ENCODE measurements at regions not wholly inside any gene's neighbourhood (a gene's known extent, or its start where the extent isn't known, plus 50 kb on each side); places are given as distances from the start of the nearest gene placed in this dataset.

DNA sequence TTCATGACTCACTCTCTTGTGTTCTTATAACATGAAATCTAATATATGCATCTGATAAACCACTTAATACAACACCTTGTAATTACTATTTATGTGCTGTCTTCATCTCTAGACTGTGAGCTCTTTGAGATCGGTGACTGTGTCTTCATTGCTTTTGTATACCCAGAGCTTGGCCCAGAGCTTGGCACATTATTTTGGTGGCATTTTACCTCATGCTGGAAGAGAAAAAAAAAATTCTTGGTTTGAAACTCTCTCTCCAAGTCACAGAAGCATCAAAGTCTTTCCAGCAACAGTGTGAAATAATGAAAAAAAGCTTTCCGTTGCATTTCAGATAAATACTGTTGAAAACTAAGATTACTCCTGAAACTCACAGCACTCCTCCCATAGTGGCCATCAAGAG, 451.6 kb downstream of the NUF2 start:
- ChIA-PET CTCF (no interaction called here), POLR2A (no interaction called here)
- DNase-seq (ENCODE audit: extremely low spot score), result no peak
- no peak for TF ChIP-seq LEF1 (IDR thresholded peaks at IDR 0.05; ENCODE audit: borderline replicate concordance)
- TF ChIP-seq ARNT (IDR thresholded peaks at IDR 0.05), result no peak
- TF ChIP-seq SP1 (IDR thresholded peaks at IDR 0.05), result no peak
- no peak for TF ChIP-seq SUZ12 (IDR thresholded peaks at IDR 0.05)
- TF ChIP-seq TARDBP (IDR thresholded peaks at IDR 0.05), result no peak
- no peak for TF ChIP-seq CTBP1 (IDR thresholded peaks at IDR 0.05; ENCODE audit: borderline replicate concordance)
- TF ChIP-seq FOXA1 (IDR thresholded peaks at IDR 0.05), result no peak
- no peak for TF ChIP-seq ELF4 (IDR thresholded peaks at IDR 0.05)
- no peak for TF ChIP-seq ZNF384 (IDR thresholded peaks at IDR 0.05)
- TF ChIP-seq FOXM1 (IDR thresholded peaks at IDR 0.05; ENCODE audit: borderline replicate concordance), result no peak
- TF ChIP-seq BHLHE40 (IDR thresholded peaks at IDR 0.05; ENCODE audit: borderline replicate concordance), result no peak
- no peak for TF ChIP-seq L3MBTL2 (conservative IDR thresholded peaks at IDR 0.05)
- no peak for TF ChIP-seq HDGF (IDR thresholded peaks at IDR 0.05; ENCODE audit: borderline replicate concordance)
- TF ChIP-seq, protein P1, sequence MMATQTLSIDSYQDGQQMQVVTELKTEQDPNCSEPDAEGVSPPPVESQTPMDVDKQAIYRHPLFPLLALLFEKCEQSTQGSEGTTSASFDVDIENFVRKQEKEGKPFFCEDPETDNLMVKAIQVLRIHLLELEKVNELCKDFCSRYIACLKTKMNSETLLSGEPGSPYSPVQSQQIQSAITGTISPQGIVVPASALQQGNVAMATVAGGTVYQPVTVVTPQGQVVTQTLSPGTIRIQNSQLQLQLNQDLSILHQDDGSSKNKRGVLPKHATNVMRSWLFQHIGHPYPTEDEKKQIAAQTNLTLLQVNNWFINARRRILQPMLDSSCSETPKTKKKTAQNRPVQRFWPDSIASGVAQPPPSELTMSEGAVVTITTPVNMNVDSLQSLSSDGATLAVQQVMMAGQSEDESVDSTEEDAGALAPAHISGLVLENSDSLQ (IDR thresholded peaks at IDR 0.05), result no peak
- TF ChIP-seq NFRKB (IDR thresholded peaks at IDR 0.05), result no peak
- no peak for TF ChIP-seq FOXK2 (IDR thresholded peaks at IDR 0.05)

DNA sequence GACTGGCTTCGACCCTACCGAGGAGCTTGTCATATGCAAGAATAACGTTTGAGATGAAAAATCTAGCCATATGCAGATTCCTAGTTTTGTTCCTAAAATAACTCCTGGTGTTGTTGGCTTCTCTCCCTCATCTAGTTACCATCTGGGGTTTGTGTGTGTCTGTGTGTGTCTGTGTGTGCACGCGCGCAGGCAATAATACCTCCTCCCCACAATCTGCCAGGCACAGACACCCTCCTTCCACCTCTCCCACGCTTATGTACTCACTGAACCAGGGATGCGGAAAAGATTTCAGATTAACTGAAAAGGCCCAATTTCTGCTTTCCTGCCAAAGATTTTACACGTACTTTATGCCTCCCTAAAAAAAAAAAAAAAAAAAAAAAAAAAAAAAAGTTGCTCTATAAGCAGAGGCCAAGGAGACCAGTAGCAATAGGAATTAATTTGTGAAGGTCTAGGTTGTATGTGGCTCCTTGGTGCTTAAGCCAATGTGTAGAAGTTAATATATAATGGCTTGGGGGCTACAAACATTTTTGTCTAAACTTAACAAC, 452.7 kb downstream of the NUF2 start:
- no peak for TF ChIP-seq CTBP1 (IDR thresholded peaks at IDR 0.05; ENCODE audit: borderline replicate concordance)
- TF ChIP-seq HDGF (IDR thresholded peaks at IDR 0.05; ENCODE audit: borderline replicate concordance), result no peak
- TF ChIP-seq FOXM1 (IDR thresholded peaks at IDR 0.05; ENCODE audit: borderline replicate concordance), result no peak
- no peak for TF ChIP-seq SUZ12 (IDR thresholded peaks at IDR 0.05)
- no peak for TF ChIP-seq ZNF384 (IDR thresholded peaks at IDR 0.05)
- no peak for TF ChIP-seq BHLHE40 (IDR thresholded peaks at IDR 0.05; ENCODE audit: borderline replicate concordance)
- TF ChIP-seq ELF4 (IDR thresholded peaks at IDR 0.05), result no peak
- no peak for TF ChIP-seq NFRKB (IDR thresholded peaks at IDR 0.05)
- no peak for TF ChIP-seq LEF1 (IDR thresholded peaks at IDR 0.05; ENCODE audit: borderline replicate concordance)
- no peak for TF ChIP-seq ARNT (IDR thresholded peaks at IDR 0.05)
- TF ChIP-seq TARDBP (IDR thresholded peaks at IDR 0.05), result no peak
- no peak for TF ChIP-seq SP1 (IDR thresholded peaks at IDR 0.05)
- TF ChIP-seq FOXA1 (IDR thresholded peaks at IDR 0.05), result no peak
- TF ChIP-seq L3MBTL2 (conservative IDR thresholded peaks at IDR 0.05), result no peak
- TF ChIP-seq, protein P1 (IDR thresholded peaks at IDR 0.05), result no peak
- TF ChIP-seq FOXK2 (IDR thresholded peaks at IDR 0.05), result no peak
- DNase-seq (ENCODE audit: extremely low spot score), result no peak
- ChIA-PET POLR2A (no interaction called here), CTCF (no interaction called here)

DNA sequence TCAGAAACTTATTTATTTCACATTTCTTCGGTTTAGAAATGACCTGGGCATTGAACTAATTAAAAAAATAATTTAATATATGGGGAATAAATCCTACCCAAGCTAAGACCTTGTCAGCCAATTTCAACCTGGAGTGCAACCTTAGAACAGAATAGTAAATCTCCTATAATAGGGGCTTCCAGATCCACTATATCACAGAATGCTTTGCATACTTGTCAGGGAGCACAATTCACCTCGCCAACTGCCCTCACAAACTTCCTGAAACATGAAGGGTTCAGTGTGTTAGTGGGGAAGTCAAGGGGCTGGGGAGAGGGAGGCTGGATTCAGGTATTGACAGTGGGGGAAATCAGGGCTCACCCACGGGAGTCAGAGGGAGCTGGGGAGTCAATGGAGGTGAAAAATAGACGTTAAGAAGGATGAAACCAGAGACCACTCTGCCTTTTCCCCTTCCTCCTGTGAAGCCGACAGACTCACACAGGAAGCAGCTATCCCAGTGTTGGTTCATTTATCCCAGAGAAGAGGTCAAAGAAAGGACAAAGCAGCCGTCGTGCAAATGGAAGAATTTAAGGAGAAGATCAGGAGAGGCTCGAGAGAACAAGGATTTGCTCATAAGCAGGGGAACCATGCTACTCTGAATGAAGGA, 453.3 kb downstream of the NUF2 start:
- DNase-seq (ENCODE audit: extremely low spot score), result no peak
- TF ChIP-seq BHLHE40 (IDR thresholded peaks at IDR 0.05; ENCODE audit: borderline replicate concordance) (no peak), FOXK2 (IDR thresholded peaks at IDR 0.05) (no peak), FOXM1 (IDR thresholded peaks at IDR 0.05; ENCODE audit: borderline replicate concordance) (no peak), CTBP1 (IDR thresholded peaks at IDR 0.05; ENCODE audit: borderline replicate concordance) (no peak), FOXA1 (IDR thresholded peaks at IDR 0.05) (no peak), HDGF (IDR thresholded peaks at IDR 0.05; ENCODE audit: borderline replicate concordance) (no peak), ELF4 (IDR thresholded peaks at IDR 0.05) (no peak)
- TF ChIP-seq, protein P1 (IDR thresholded peaks at IDR 0.05), result no peak
- POLR2A ChIA-PET, result no interaction called here
- CTCF ChIA-PET, result no interaction called here

DNA sequence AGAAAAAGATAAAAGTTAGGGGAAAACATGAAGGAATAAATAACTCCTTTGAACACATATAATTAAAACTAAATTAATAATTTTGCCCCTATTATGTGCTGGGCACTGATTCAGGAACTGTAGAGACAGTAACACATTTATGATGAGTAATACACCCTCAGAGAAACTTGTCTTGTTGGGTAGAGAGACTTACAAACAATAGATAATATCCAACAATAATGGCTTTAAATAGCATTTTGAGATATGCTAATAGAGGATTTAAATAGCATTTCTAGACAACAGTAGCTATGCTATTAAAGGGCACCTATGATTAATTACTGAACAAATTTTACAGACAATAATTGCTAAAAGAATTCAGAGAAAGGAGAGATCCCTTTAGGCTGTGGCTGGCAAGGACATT, 455.5 kb downstream of the NUF2 start:
- ChIA-PET CTCF (no interaction called here), POLR2A (no interaction called here)
- no peak for DNase-seq (ENCODE audit: extremely low spot score)
- TF ChIP-seq FOXM1 (IDR thresholded peaks at IDR 0.05; ENCODE audit: borderline replicate concordance) (no peak), LEF1 (IDR thresholded peaks at IDR 0.05; ENCODE audit: borderline replicate concordance) (no peak), ELF4 (IDR thresholded peaks at IDR 0.05) (no peak), ZNF384 (IDR thresholded peaks at IDR 0.05) (no peak), L3MBTL2 (conservative IDR thresholded peaks at IDR 0.05) (no peak), CTBP1 (IDR thresholded peaks at IDR 0.05; ENCODE audit: borderline replicate concordance) (no peak), SUZ12 (IDR thresholded peaks at IDR 0.05) (no peak), NFRKB (IDR thresholded peaks at IDR 0.05) (no peak), FOXK2 (IDR thresholded peaks at IDR 0.05) (no peak), TARDBP (IDR thresholded peaks at IDR 0.05) (no peak)
- TF ChIP-seq, protein P1 (IDR thresholded peaks at IDR 0.05), result no peak

DNA sequence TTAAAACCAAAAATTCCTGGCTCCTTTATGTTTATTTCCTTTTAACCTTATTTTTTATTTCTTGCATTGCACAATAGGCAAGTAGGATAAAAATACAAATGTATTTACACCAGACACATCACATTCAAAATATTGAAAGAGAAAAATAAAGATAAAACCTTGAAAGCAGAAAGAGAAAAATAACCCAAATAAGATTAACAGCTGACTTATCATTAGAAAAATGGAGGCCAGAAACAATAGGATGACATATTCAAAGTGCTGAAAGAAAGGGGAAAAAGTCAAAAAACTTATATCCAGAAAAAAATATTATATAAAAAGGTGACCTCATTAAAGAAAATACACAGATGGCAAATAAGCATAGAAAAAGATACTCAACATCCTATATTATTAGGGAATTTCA, 459.4 kb downstream of the NUF2 start:
- ChIA-PET POLR2A (no interaction called here), CTCF (no interaction called here)
- DNase-seq (ENCODE audit: extremely low spot score), result no peak
- TF ChIP-seq FOXM1 (IDR thresholded peaks at IDR 0.05; ENCODE audit: borderline replicate concordance) (no peak), NFRKB (IDR thresholded peaks at IDR 0.05) (no peak), CTBP1 (IDR thresholded peaks at IDR 0.05; ENCODE audit: borderline replicate concordance) (no peak), FOXA1 (IDR thresholded peaks at IDR 0.05) (no peak), TARDBP (IDR thresholded peaks at IDR 0.05) (no peak), ZNF384 (IDR thresholded peaks at IDR 0.05) (no peak), ELF4 (IDR thresholded peaks at IDR 0.05) (no peak), HDGF (IDR thresholded peaks at IDR 0.05; ENCODE audit: borderline replicate concordance) (no peak), ARNT (IDR thresholded peaks at IDR 0.05) (no peak), L3MBTL2 (conservative IDR thresholded peaks at IDR 0.05) (no peak)
- TF ChIP-seq, protein P1 (IDR thresholded peaks at IDR 0.05), result no peak
